Lower leg skin (tissue), 3 donors: ENCODE measurements at regions not wholly inside any gene's neighbourhood (a gene's known extent, or its start where the extent isn't known, plus 50 kb on each side); places are given as distances from the start of the nearest gene placed in this dataset.

ENCODE experiments used
- CTCF ChIP-seq, 3 donors: fragments of 450-650 bp; IDR thresholded peaks; one replicate each; pipeline ENCODE4 v1.5.1; 2016; ENCODE audit warnings: antibody characterized with exemption in 3 of 3, mild to moderate bottlenecking in 3 of 3, moderate library complexity in 2 of 3
- POLR2A ChIP-seq, 2 donors: fragments of 450-650 bp; IDR thresholded peaks; one replicate each; pipeline ENCODE4 v1.6.1; 2016 to 2017; ENCODE audit warnings: antibody characterized with exemption in 2 of 2, mild to moderate bottlenecking in 1 of 2, moderate library complexity in 1 of 2

- no peak for TF ChIP-seq POLR2A (IDR thresholded peaks at IDR 0.05)
- no peak for TF ChIP-seq CTCF (IDR thresholded peaks at IDR 0.05)
Measured at GRCh38 chr18:10124557-10124956, 210.7 kb downstream of the VAPA start.
